Cardiac septum (tissue), 1 donor: ENCODE measurements at regions not wholly inside any gene's neighbourhood (a gene's known extent, or its start where the extent isn't known, plus 50 kb on each side); places are given as distances from the start of the nearest gene placed in this dataset.

Experiments
- DNase-seq: peaks from one replicate; pipeline ENCODE4 v3.0.0-alpha.2; 2020; ENCODE audit warnings: low spot score
- intact Hi-C: fragments of 100-400 bp; cut with DNase I; formaldehyde crosslinking; loops from one replicate; pipeline ENCODE4 v1.14.0; 2022
- donor health status: DM: no; HTN: no; CAD: no.

GRCh38 chr16:17728196-17728595 lies 257.4 kb upstream of the XYLT1 start:
- no peak for DNase-seq
- intact Hi-C loops: no loop called here

GRCh38 chr16:17724242-17724898 lies 253.6 kb upstream of the XYLT1 start:
- no peak for DNase-seq
- intact Hi-C loops: no loop called here

GRCh38 chr16:17723531-17724134 lies 252.9 kb upstream of the XYLT1 start:
- DNase-seq: no peak
- intact Hi-C loops: no loop called here

GRCh38 chr16:17718495-17718894 lies 247.7 kb upstream of the XYLT1 start:
- intact Hi-C loops: no loop called here
- no peak for DNase-seq

GRCh38 chr16:17705847-17706246 lies 235.1 kb upstream of the XYLT1 start:
- intact Hi-C loops: no loop called here
- DNase-seq: no peak

GRCh38 chr16:17696616-17697015 lies 225.9 kb upstream of the XYLT1 start:
- intact Hi-C loops: no loop called here
- DNase-seq: no peak

- DNase-seq: no peak
- intact Hi-C loops: no loop called here
These were observed 221.7 kb upstream of the XYLT1 start for GRCh38 chr16:17692484-17692883.

GRCh38 chr16:17691899-17692176 lies 221.1 kb upstream of the XYLT1 start:
- no peak for DNase-seq
- intact Hi-C loops: no loop called here

- no peak for DNase-seq
These were observed 220.5 kb upstream of the XYLT1 start for GRCh38 chr16:17691106-17691898.

GRCh38 chr16:17685447-17685846 lies 214.7 kb upstream of the XYLT1 start:
- intact Hi-C loops: no loop called here

More at GRCh38 chr16:17691106-17691898, 220.5 kb upstream of the XYLT1 start:
- intact Hi-C loops: no loop called here

GRCh38 chr16:17683281-17683680 lies 212.5 kb upstream of the XYLT1 start:
- intact Hi-C loops: no loop called here
- DNase-seq: no peak

More at GRCh38 chr16:17685447-17685846, 214.7 kb upstream of the XYLT1 start:
- DNase-seq: no peak

- no peak for DNase-seq
- intact Hi-C loops: no loop called here
These were observed 205.4 kb upstream of the XYLT1 start for GRCh38 chr16:17676171-17676570.

- DNase-seq: no peak
- intact Hi-C loops: no loop called here
These were observed 197.6 kb upstream of the XYLT1 start for GRCh38 chr16:17668386-17668785.

GRCh38 chr16:17666293-17666692 lies 195.5 kb upstream of the XYLT1 start:
- intact Hi-C loops: no loop called here
- DNase-seq: no peak

- DNase-seq: no peak
- intact Hi-C loops: no loop called here
These were observed 188.1 kb upstream of the XYLT1 start for GRCh38 chr16:17658881-17659280.

GRCh38 chr16:17657045-17657444 lies 186.3 kb upstream of the XYLT1 start:
- no peak for DNase-seq
- intact Hi-C loops: no loop called here

- DNase-seq: no peak
These were observed 183.8 kb upstream of the XYLT1 start for GRCh38 chr16:17654571-17654970.

GRCh38 chr16:17654142-17654541 lies 183.4 kb upstream of the XYLT1 start:
- DNase-seq: no peak
- intact Hi-C loops: no loop called here

More at GRCh38 chr16:17654571-17654970, 183.8 kb upstream of the XYLT1 start:
- intact Hi-C loops: no loop called here

- DNase-seq: no peak
These were observed 177.4 kb upstream of the XYLT1 start for GRCh38 chr16:17647879-17648872.

GRCh38 chr16:17643935-17644334 lies 173.2 kb upstream of the XYLT1 start:
- DNase-seq: no peak
- intact Hi-C loops: no loop called here

More at GRCh38 chr16:17647879-17648872, 177.4 kb upstream of the XYLT1 start:
- intact Hi-C loops: no loop called here
